ENCODE measurements at regions not wholly inside any gene's neighbourhood (a gene's known extent, or its start where the extent isn't known, plus 50 kb on each side); places are given as distances from the start of the nearest gene placed in this dataset.

DNA sequence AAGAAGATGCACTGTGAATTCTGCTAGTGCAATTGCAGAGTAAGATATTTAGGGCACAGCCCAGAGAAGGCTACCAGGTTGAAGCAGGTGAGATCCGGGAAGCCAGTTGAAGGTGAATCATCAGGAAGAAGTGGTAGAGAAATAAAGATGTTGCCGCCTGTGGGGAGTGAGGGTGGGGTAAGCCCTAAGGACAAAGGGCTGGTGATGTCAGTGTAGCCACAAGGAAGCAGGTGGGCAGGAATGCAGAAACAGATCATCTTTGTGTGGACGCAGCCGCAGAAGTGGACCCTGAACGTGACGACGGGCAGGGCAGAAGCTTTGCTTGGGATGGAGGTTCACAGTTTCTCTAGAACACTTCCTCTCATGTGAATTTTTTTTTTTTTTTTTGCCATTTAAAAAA lies 164.2 kb downstream of the ACTL7B start (continued):
- TF ChIP-seq ZIC2 (tag by site-specific recombination; IDR thresholded peaks at IDR 0.05): no peak
- no peak for TF ChIP-seq ZNF473 (tag by site-specific recombination; IDR thresholded peaks at IDR 0.05)
- TF ChIP-seq, protein P1, sequence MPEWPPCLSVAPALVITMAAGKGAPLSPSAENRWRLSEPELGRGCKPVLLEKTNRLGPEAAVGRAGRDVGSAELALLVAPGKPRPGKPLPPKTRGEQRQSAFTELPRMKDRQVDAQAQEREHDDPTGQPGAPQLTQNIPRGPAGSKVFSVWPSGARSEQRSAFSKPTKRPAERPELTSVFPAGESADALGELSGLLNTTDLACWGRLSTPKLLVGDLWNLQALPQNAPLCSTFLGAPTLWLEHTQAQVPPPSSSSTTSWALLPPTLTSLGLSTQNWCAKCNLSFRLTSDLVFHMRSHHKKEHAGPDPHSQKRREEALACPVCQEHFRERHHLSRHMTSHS (tag by site-specific recombination; IDR thresholded peaks at IDR 0.05): no peak
- no peak for TF ChIP-seq SCRT1 (tag by site-specific recombination; IDR thresholded peaks at IDR 0.05; ENCODE audit: borderline replicate concordance)
- TF ChIP-seq ZNF610 (tag by site-specific recombination; IDR thresholded peaks at IDR 0.05; ENCODE audit: borderline replicate concordance): no peak
- TF ChIP-seq ZNF843 (tag by site-specific recombination; IDR thresholded peaks at IDR 0.05): no peak
- no peak for TF ChIP-seq ZNF391 (tag by site-specific recombination; IDR thresholded peaks at IDR 0.05; ENCODE audit: borderline replicate concordance, low read depth)

DNA sequence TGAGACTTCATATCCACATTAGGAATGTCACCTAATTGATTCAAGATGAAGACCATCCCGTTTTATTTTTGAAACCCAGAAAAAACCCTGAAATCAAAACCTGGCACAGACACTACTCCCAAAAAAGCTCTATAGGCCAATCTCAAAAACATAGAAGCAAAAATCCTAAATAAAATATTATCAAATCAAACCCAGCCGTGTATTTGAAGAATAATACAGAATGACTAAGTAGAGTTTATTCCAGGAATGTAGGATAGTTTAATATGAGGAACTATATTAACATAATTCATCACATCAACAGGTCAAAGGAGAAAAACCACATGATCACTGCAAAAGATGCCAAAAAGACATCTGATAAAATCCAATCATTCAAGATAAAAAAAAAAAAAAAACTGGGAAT lies 167.1 kb downstream of the ACTL7B start:
- ChIA-PET POLR2A (no interaction called here), CTCF (no interaction called here)
- Histone ChIP-seq H3K36me3 (ENCODE audit: control insufficient read depth in 2 of 2, insufficient read depth in 1 of 2, low read length in 2 of 2) (no peaks in the 10 kb centered on the region), H3K4me1 (ENCODE audit: control insufficient read depth, insufficient read depth, low read length) (no peaks in the 10 kb centered on the region), H3K4me3 (ENCODE audit: low read depth, low read length) (no peak overlapping the region), H3K9me3 (ENCODE audit: control insufficient read depth, insufficient read depth, low read depth, low read length) (no peaks in the 10 kb centered on the region), H3K27ac (ENCODE audit: extremely low read depth, low read depth, low read length) (no peak overlapping the region)
- no peak for TF ChIP-seq ZNF37A (tag by site-specific recombination; IDR thresholded peaks at IDR 0.05)
- TF ChIP-seq, protein P2, sequence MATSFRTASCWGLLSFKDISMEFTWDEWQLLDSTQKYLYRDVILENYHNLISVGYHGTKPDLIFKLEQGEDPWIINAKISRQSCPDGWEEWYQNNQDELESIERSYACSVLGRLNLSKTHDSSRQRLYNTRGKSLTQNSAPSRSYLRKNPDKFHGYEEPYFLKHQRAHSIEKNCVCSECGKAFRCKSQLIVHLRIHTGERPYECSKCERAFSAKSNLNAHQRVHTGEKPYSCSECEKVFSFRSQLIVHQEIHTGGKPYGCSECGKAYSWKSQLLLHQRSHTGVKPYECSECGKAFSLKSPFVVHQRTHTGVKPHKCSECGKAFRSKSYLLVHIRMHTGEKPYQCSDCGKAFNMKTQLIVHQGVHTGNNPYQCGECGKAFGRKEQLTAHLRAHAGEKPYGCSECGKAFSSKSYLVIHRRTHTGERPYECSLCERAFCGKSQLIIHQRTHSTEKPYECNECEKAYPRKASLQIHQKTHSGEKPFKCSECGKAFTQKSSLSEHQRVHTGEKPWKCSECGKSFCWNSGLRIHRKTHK (tag by site-specific recombination; IDR thresholded peaks at IDR 0.05): no peak
- TF ChIP-seq, protein P3, sequence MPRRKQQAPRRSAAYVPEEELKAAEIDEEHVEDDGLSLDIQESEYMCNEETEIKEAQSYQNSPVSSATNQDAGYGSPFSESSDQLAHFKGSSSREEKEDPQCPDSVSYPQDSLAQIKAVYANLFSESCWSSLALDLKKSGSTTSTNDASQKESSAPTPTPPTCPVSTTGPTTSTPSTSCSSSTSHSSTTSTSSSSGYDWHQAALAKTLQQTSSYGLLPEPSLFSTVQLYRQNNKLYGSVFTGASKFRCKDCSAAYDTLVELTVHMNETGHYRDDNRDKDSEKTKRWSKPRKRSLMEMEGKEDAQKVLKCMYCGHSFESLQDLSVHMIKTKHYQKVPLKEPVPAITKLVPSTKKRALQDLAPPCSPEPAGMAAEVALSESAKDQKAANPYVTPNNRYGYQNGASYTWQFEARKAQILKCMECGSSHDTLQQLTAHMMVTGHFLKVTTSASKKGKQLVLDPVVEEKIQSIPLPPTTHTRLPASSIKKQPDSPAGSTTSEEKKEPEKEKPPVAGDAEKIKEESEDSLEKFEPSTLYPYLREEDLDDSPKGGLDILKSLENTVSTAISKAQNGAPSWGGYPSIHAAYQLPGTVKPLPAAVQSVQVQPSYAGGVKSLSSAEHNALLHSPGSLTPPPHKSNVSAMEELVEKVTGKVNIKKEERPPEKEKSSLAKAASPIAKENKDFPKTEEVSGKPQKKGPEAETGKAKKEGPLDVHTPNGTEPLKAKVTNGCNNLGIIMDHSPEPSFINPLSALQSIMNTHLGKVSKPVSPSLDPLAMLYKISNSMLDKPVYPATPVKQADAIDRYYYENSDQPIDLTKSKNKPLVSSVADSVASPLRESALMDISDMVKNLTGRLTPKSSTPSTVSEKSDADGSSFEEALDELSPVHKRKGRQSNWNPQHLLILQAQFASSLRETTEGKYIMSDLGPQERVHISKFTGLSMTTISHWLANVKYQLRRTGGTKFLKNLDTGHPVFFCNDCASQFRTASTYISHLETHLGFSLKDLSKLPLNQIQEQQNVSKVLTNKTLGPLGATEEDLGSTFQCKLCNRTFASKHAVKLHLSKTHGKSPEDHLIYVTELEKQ (tag by site-specific recombination; IDR thresholded peaks at IDR 0.05; ENCODE audit: borderline replicate concordance): no peak
- TF ChIP-seq ZNF138 (tag by site-specific recombination; IDR thresholded peaks at IDR 0.05; ENCODE audit: borderline replicate concordance): no peak
- TF ChIP-seq ZNF626 (tag by site-specific recombination; IDR thresholded peaks at IDR 0.05): no peak
- no peak for TF ChIP-seq ZNF335 (tag by site-specific recombination; conservative IDR thresholded peaks at IDR 0.05)
- TF ChIP-seq ZNF366 (tag by site-specific recombination; conservative IDR thresholded peaks at IDR 0.05): no peak
- no peak for TF ChIP-seq KLF1 (tag by site-specific recombination; IDR thresholded peaks at IDR 0.05)
- TF ChIP-seq, protein P4, sequence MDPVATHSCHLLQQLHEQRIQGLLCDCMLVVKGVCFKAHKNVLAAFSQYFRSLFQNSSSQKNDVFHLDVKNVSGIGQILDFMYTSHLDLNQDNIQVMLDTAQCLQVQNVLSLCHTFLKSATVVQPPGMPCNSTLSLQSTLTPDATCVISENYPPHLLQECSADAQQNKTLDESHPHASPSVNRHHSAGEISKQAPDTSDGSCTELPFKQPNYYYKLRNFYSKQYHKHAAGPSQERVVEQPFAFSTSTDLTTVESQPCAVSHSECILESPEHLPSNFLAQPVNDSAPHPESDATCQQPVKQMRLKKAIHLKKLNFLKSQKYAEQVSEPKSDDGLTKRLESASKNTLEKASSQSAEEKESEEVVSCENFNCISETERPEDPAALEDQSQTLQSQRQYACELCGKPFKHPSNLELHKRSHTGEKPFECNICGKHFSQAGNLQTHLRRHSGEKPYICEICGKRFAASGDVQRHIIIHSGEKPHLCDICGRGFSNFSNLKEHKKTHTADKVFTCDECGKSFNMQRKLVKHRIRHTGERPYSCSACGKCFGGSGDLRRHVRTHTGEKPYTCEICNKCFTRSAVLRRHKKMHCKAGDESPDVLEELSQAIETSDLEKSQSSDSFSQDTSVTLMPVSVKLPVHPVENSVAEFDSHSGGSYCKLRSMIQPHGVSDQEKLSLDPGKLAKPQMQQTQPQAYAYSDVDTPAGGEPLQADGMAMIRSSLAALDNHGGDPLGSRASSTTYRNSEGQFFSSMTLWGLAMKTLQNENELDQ (tag by site-specific recombination; IDR thresholded peaks at IDR 0.05; ENCODE audit: low read depth): no peak
- TF ChIP-seq EGR2 (tag by site-specific recombination; IDR thresholded peaks at IDR 0.05; ENCODE audit: low read depth): no peak
- TF ChIP-seq SP7 (tag by site-specific recombination; IDR thresholded peaks at IDR 0.05): no peak
- no peak for TF ChIP-seq ZNF202 (tag by site-specific recombination; IDR thresholded peaks at IDR 0.05; ENCODE audit: borderline replicate concordance)
- no peak for TF ChIP-seq ZSCAN23 (tag by site-specific recombination; IDR thresholded peaks at IDR 0.05)
- TF ChIP-seq, protein P5, sequence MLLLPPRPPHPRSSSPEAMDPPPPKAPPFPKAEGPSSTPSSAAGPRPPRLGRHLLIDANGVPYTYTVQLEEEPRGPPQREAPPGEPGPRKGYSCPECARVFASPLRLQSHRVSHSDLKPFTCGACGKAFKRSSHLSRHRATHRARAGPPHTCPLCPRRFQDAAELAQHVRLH (tag by site-specific recombination; IDR thresholded peaks at IDR 0.05): no peak
